ENCODE measurements at regions not wholly inside any gene's neighbourhood (a gene's known extent, or its start where the extent isn't known, plus 50 kb on each side); places are given as distances from the start of the nearest gene placed in this dataset.

DNA sequence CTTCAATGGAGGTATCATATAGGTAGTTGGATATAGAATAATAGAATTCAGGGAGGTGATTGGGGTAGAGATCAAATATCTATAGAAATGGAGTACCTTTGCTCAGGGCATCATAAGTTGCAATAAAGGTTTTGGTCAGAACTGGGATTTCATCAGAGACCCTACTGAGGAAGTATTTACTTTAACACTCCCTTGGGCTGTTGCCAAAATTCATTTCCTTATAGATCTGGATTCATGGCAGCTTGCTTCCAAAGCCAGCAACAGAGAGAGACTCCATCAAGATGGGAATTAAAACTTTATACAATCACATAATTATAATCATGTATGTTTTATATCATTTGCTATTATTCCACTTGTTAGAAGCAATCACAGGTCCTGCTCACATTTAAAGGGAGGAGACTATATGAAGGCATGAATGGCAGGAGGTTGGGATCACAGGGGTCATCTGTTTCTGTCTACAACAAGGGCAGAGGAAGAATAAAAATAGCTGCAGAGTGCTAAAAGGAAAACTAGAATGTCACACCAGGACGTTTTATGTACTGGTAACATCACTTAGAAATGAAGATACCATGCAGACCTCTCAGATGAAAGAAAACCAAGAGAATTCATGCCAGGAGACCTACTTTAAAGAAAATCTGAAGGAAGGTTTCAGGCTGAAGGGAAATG is 902.1 kb upstream of the LCORL start:
- WGBS (ENCODE audit: extremely low coverage, insufficient read length, low lambda C conversion rate) = no CpG with 5 or more reads among the region's 1 CpG
- H2BK5ac ChIP-seq (ENCODE audit: insufficient read length, low read length) = no peak overlapping the region
- H4K8ac ChIP-seq (replicated peaks; ENCODE audit: insufficient read length, low read depth, low read length) = no peak overlapping the region
- no peak overlapping the region for H3K18ac ChIP-seq (ENCODE audit: insufficient read length, low read depth, low read length)
- H3K36me3 Mint-ChIP-seq (ENCODE audit: insufficient read depth in 1 of 3, low read depth in 3 of 3) = peaks cover 0 to 5% (median 0%) of the 10 kb centered on the region in 3 experiments; a peak in 4 of 7 replicates
- H2BK20ac ChIP-seq (ENCODE audit: low read depth, low read length, poor library complexity, severe bottlenecking) = no peak overlapping the region
- no peaks in the 10 kb centered on the region for H3K23me2 ChIP-seq (ENCODE audit: insufficient read length, low read depth, low read length, poor library complexity, severe bottlenecking)
- no peak overlapping the region for H2BK12ac ChIP-seq (ENCODE audit: insufficient read length, low read depth, low read length)
- H3K9me3 ChIP-seq (ENCODE audit: control insufficient read depth, low read depth, low read length) = no peaks in the 10 kb centered on the region
- DNase-seq = no peak
- no peak overlapping the region for H3K27ac ChIP-seq (ENCODE audit: insufficient read length, low read depth, low read length)
- H3K23ac ChIP-seq (ENCODE audit: insufficient read length, low read depth, low read length) = no peak overlapping the region
- H2BK15ac ChIP-seq (ENCODE audit: low read depth, low read length) = no peak overlapping the region
- H2BK120ac ChIP-seq (ENCODE audit: low read depth, low read length, poor library complexity, severe bottlenecking) = no peak overlapping the region
- no peak overlapping the region for H3T11ph ChIP-seq (ENCODE audit: low read length)
- no peak overlapping the region for H3K56ac ChIP-seq (ENCODE audit: insufficient read length, low read depth, low read length)
- H3K79me2 ChIP-seq (ENCODE audit: insufficient read depth, low read length) = no peaks in the 10 kb centered on the region
- no peak overlapping the region for H3K4ac ChIP-seq (ENCODE audit: low read depth, low read length)
- no peaks in the 10 kb centered on the region for H3K79me1 ChIP-seq (ENCODE audit: insufficient read depth, low read depth, low read length, poor library complexity, severe bottlenecking)
- H4K20me1 ChIP-seq (ENCODE audit: control insufficient read depth, insufficient read depth, insufficient read length) = no peaks in the 10 kb centered on the region
- TF ChIP-seq, protein P1, sequence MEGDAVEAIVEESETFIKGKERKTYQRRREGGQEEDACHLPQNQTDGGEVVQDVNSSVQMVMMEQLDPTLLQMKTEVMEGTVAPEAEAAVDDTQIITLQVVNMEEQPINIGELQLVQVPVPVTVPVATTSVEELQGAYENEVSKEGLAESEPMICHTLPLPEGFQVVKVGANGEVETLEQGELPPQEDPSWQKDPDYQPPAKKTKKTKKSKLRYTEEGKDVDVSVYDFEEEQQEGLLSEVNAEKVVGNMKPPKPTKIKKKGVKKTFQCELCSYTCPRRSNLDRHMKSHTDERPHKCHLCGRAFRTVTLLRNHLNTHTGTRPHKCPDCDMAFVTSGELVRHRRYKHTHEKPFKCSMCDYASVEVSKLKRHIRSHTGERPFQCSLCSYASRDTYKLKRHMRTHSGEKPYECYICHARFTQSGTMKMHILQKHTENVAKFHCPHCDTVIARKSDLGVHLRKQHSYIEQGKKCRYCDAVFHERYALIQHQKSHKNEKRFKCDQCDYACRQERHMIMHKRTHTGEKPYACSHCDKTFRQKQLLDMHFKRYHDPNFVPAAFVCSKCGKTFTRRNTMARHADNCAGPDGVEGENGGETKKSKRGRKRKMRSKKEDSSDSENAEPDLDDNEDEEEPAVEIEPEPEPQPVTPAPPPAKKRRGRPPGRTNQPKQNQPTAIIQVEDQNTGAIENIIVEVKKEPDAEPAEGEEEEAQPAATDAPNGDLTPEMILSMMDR (conservative IDR thresholded peaks at IDR 0.05) = no peak
- H2AFZ ChIP-seq (ENCODE audit: low read length) = no peak overlapping the region
- no peaks in the 10 kb centered on the region for H3K27me3 ChIP-seq (ENCODE audit: insufficient read depth, low read length)
- no peak overlapping the region for H3K27ac Mint-ChIP-seq
- H4K91ac ChIP-seq (ENCODE audit: insufficient read length, low read depth, low read length) = no peak overlapping the region
- no peak overlapping the region for H3K9ac ChIP-seq (ENCODE audit: extremely low read depth, insufficient read length, low read length)
- H3K4me2 ChIP-seq (ENCODE audit: insufficient read depth, insufficient read length, low read length) = no peak overlapping the region
- H3K4me3 Mint-ChIP-seq = no peak overlapping the region
- H3K27me3 Mint-ChIP-seq (ENCODE audit: low read depth) = no peaks in the 10 kb centered on the region
- no peak overlapping the region for H4K5ac ChIP-seq (ENCODE audit: insufficient read length, low read depth, low read length)
- no peak overlapping the region for H2AK5ac ChIP-seq (ENCODE audit: insufficient read length, low read length)
- peaks cover 3 to 9% of the 10 kb centered on the region in 2 experiments; a peak in 4 of 5 replicates for H3K9me3 Mint-ChIP-seq
- H3K14ac ChIP-seq (ENCODE audit: insufficient read depth, low read length) = no peak overlapping the region
- H3K4me1 ChIP-seq (ENCODE audit: insufficient read depth, low read length) = no peaks in the 10 kb centered on the region
- H3K4me1 Mint-ChIP-seq = no peaks in the 10 kb centered on the region
